ENCODE measurements at regions not wholly inside any gene's neighbourhood (a gene's known extent, or its start where the extent isn't known, plus 50 kb on each side); places are given as distances from the start of the nearest gene placed in this dataset.

DNA sequence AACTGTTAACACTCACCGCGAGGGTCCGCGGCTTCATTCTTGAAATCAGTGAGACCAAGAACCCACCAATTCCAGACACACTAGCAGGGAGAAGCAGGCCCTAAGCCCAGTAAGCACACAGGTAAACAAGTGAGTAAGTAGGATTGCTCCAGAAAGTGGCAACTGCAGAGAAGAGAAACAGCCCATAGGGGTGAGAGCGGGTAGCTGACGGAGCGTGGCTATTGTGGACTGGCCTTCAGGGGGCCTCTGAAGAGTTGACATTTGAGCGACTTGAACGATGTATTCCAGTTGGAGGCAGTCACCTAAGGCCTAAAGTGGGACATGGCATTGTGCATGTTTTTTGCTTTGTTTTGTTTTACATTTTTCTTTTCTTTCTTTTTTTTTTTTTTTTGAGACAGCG is 74.2 kb downstream of the TSPAN17 start:
- Histone ChIP-seq H3K9me1 (replicated peaks; ENCODE audit: control insufficient read depth, extremely low read depth, insufficient read depth, low read length) (no peaks in the 10 kb centered on the region), H3K4me2 (ENCODE audit: insufficient read depth, low read length) (no peak overlapping the region), H3K27ac (ENCODE audit: insufficient read depth, low read depth, low read length) (no peak overlapping the region), H3K9me3 (replicated peaks; ENCODE audit: control insufficient read depth, insufficient read depth, low read length) (no peaks in the 10 kb centered on the region), H2AFZ (ENCODE audit: low read depth, low read length) (no peak overlapping the region), H3K27me3 (ENCODE audit: control insufficient read depth in 2 of 2, insufficient read depth in 2 of 2, low read length in 2 of 2) (peaks cover 13 to 19% of the 10 kb centered on the region in 2 experiments), H4K20me1 (replicated peaks; ENCODE audit: control insufficient read depth, extremely low read depth, insufficient read depth, low read length) (no peaks in the 10 kb centered on the region), H3K4me1 (ENCODE audit: control insufficient read depth, extremely low read depth, insufficient read depth, low read length) (no peaks in the 10 kb centered on the region), H3K79me2 (ENCODE audit: control insufficient read depth, insufficient read depth, low read length) (no peaks in the 10 kb centered on the region), H3K36me3 (ENCODE audit: control insufficient read depth in 2 of 2, extremely low read depth in 1 of 2, insufficient read depth in 2 of 2, low read length in 2 of 2) (no peaks in the 10 kb centered on the region), H3K9ac (replicated peaks; ENCODE audit: extremely low read depth, insufficient read depth, low read length) (no peak overlapping the region), H3K4me3 (replicated peaks in 1 of 3; ENCODE audit: insufficient read depth in 1 of 3, low read depth in 1 of 3, low read length in 3 of 3) (no peak overlapping the region)
- no peak for TF ChIP-seq POLR2AphosphoS5 (IDR thresholded peaks at IDR 0.05; ENCODE audit: insufficient read depth, low read depth, low read length)
- TF ChIP-seq POLR2A (IDR thresholded peaks at IDR 0.05; ENCODE audit: low read depth, low read length) = no peak
- TF ChIP-seq, protein P1, sequence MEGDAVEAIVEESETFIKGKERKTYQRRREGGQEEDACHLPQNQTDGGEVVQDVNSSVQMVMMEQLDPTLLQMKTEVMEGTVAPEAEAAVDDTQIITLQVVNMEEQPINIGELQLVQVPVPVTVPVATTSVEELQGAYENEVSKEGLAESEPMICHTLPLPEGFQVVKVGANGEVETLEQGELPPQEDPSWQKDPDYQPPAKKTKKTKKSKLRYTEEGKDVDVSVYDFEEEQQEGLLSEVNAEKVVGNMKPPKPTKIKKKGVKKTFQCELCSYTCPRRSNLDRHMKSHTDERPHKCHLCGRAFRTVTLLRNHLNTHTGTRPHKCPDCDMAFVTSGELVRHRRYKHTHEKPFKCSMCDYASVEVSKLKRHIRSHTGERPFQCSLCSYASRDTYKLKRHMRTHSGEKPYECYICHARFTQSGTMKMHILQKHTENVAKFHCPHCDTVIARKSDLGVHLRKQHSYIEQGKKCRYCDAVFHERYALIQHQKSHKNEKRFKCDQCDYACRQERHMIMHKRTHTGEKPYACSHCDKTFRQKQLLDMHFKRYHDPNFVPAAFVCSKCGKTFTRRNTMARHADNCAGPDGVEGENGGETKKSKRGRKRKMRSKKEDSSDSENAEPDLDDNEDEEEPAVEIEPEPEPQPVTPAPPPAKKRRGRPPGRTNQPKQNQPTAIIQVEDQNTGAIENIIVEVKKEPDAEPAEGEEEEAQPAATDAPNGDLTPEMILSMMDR (IDR thresholded peaks at IDR 0.05; ENCODE audit: extremely low read depth in 1 of 2, insufficient read depth in 1 of 2, low read depth in 1 of 2, low read length in 2 of 2) = no peak
- TF ChIP-seq MYC (IDR thresholded peaks at IDR 0.05; ENCODE audit: low read depth, low read length) = no peak
- TF ChIP-seq EZH2 (IDR thresholded peaks at IDR 0.05; ENCODE audit: borderline replicate concordance, low read depth, low read length, severe bottlenecking) = no peak
- TF ChIP-seq JUN (IDR thresholded peaks at IDR 0.05; ENCODE audit: borderline replicate concordance, insufficient read depth, insufficient read length, low read depth) = no peak
- ChIA-PET CTCF (interaction anchor here (1.0 kb wide), 1 partner anchor 61 kb away, joined by 3 read pairs; no protein-coding TSS in a partner anchor), POLR2A (no interaction called here)
- no TSS peak for BruUV-seq (replicated peaks)
- DNase-seq (ENCODE audit: low read depth, low spot score) (no peak), FAIRE-seq (no peak)
- intact Hi-C loops (cut with micrococcal nuclease) = no loop called here
- dilution Hi-C loops (cut with MboI; ENCODE audit: extremely low pct_ligation_motif_present, low sequenced_read_pairs) = no loop called here

GRCh38 chr5:176722757-176723156 is 75.5 kb downstream of the TSPAN17 start:
- no peak for TF ChIP-seq POLR2A (IDR thresholded peaks at IDR 0.05; ENCODE audit: low read depth, low read length)
- TF ChIP-seq, protein P1 (IDR thresholded peaks at IDR 0.05; ENCODE audit: extremely low read depth in 1 of 2, insufficient read depth in 1 of 2, low read depth in 1 of 2, low read length in 2 of 2) = no peak
- TF ChIP-seq JUN (IDR thresholded peaks at IDR 0.05; ENCODE audit: borderline replicate concordance, insufficient read depth, insufficient read length, low read depth) = no peak
- no peak for TF ChIP-seq EZH2 (IDR thresholded peaks at IDR 0.05; ENCODE audit: borderline replicate concordance, low read depth, low read length, severe bottlenecking)
- no peak for TF ChIP-seq GATA2 (IDR thresholded peaks at IDR 0.05; ENCODE audit: insufficient read depth, insufficient read length, low read depth, low read length)
- TF ChIP-seq POLR2AphosphoS5 (IDR thresholded peaks at IDR 0.05; ENCODE audit: insufficient read depth, low read depth, low read length) = no peak
- no peak for TF ChIP-seq FOS (IDR thresholded peaks at IDR 0.05; ENCODE audit: borderline replicate concordance, insufficient read depth, low read length)
- TF ChIP-seq MYC (IDR thresholded peaks at IDR 0.05; ENCODE audit: low read depth, low read length) = no peak
- TF ChIP-seq, protein P2, sequence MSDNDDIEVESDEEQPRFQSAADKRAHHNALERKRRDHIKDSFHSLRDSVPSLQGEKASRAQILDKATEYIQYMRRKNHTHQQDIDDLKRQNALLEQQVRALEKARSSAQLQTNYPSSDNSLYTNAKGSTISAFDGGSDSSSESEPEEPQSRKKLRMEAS (IDR thresholded peaks at IDR 0.05; ENCODE audit: insufficient read depth, insufficient read length) = no peak
- Histone ChIP-seq H3K27me3 (ENCODE audit: control insufficient read depth in 2 of 2, insufficient read depth in 2 of 2, low read length in 2 of 2) (peaks cover 13 to 18% of the 10 kb centered on the region in 2 experiments), H3K4me1 (ENCODE audit: control insufficient read depth, extremely low read depth, insufficient read depth, low read length) (no peaks in the 10 kb centered on the region), H3K27ac (ENCODE audit: insufficient read depth, low read depth, low read length) (no peak overlapping the region), H3K9me3 (replicated peaks; ENCODE audit: control insufficient read depth, insufficient read depth, low read length) (no peaks in the 10 kb centered on the region), H3K4me2 (ENCODE audit: insufficient read depth, low read length) (no peak overlapping the region), H2AFZ (ENCODE audit: low read depth, low read length) (no peak overlapping the region), H3K79me2 (ENCODE audit: control insufficient read depth, insufficient read depth, low read length) (no peaks in the 10 kb centered on the region), H4K20me1 (replicated peaks; ENCODE audit: control insufficient read depth, extremely low read depth, insufficient read depth, low read length) (no peaks in the 10 kb centered on the region), H3K4me3 (replicated peaks in 1 of 3; ENCODE audit: insufficient read depth in 1 of 3, low read depth in 1 of 3, low read length in 3 of 3) (no peak overlapping the region), H3K9me1 (replicated peaks; ENCODE audit: control insufficient read depth, extremely low read depth, insufficient read depth, low read length) (no peaks in the 10 kb centered on the region), H3K9ac (replicated peaks; ENCODE audit: extremely low read depth, insufficient read depth, low read length) (no peak overlapping the region), H3K36me3 (ENCODE audit: control insufficient read depth in 2 of 2, extremely low read depth in 1 of 2, insufficient read depth in 2 of 2, low read length in 2 of 2) (no peaks in the 10 kb centered on the region)
- BruUV-seq (replicated peaks) = no TSS peak
- ChIA-PET CTCF (interaction anchor here (1.0 kb wide), 1 partner anchor 62 kb away, joined by 3 read pairs; no protein-coding TSS in a partner anchor), POLR2A (no interaction called here)
- intact Hi-C loops (cut with micrococcal nuclease) = no loop called here
- dilution Hi-C loops (cut with MboI; ENCODE audit: extremely low pct_ligation_motif_present, low sequenced_read_pairs) = no loop called here
- FAIRE-seq (no peak), DNase-seq (ENCODE audit: low read depth, low spot score) (no peak)

All from endothelial cell of umbilical vein (primary cell).